GM18873 (cell line): ENCODE measurements at regions not wholly inside any gene's neighbourhood (a gene's known extent, or its start where the extent isn't known, plus 50 kb on each side); places are given as distances from the start of the nearest gene placed in this dataset.

ENCODE experiments used
- ATAC-seq: cut with Tn5 transposase; IDR thresholded peaks from one replicate; pipeline ENCODE4 v1.9.1; 2021; ENCODE audit warnings: mild to moderate bottlenecking, moderate library complexity, moderate number of reproducible peaks; ENCODE audit not compliant: unreplicated experiment, low FRiP score

DNA sequence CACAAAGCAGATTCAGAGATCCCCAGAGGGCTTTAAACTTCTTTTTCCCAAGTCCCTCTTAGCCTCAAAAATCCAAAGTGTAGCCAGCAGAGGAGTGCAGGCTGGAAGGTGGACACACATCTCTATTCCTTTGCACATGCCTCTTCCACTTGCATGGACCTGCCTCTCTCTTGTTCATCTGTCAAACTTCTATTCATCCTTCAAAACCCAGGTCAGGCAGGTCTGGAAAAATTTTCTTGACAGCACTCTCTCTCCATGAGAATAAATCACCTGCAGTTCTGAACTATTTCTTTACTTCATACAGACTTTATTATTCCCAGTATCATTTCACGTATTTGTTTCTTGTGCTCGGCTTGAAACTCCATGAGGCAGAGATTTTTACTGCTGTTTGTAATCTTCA, 127.5 kb downstream of the SS18 start:
- ATAC-seq, result no peak

DNA sequence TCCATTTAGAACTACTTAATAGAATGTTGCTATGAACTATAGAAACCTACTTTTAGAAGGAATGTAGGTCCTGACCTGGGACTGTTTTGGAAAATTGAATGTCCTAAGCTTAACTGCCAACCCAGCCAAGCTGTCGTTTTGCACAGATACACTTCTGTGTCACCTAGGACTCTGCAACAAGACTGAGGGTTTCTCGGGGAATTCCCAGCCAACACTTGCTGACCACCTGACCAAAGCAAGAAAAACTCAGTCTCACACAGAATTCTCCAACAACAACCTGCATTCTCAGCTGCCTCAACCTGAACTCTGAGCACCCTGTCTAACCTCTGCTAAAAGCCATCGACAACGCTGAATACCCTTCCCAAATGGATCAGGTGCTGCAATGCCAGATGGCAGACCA, 128.2 kb downstream of the SS18 start:
- peak; percentile 49 for ATAC-seq

DNA sequence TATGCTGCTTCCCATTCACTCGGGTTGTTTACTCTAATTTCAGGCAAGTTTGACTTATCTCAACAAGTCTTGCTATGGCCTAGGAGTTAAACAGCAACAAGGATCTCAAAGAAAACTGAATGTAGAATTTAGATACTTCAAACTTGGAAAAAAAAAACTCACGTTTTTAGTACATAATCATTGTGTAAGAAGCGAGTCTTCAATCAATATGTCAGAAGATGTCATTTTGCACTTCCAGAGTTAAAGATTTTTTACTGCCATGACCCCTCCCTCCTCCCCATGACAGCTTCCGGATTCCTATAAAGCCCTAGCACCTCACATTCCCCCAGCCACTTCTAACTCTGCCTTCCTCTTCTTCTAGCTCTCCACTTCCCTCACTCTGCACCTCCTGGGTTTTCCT, 133.4 kb downstream of the SS18 start:
- ATAC-seq, result no peak

DNA sequence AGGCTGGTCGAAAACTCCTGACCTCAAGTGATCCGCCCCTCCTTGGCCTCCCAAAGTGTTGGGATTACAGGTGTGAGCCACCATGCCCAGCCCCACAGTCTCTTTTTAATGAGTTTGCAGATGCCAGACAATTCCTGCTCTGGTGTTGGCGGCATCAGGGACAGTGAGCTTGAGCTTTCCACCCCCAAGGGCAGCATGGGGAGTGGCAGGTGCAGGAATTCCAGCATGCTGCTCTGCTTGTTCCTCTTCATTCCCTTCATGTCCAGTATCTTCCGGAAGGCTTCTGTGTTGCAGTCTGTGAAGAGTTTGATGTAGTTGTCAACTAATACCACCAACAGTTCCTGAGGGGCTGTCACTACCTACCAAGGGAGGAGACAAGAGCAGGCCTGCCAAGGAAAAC, 137.3 kb downstream of the SS18 start:
- no peak for ATAC-seq

DNA sequence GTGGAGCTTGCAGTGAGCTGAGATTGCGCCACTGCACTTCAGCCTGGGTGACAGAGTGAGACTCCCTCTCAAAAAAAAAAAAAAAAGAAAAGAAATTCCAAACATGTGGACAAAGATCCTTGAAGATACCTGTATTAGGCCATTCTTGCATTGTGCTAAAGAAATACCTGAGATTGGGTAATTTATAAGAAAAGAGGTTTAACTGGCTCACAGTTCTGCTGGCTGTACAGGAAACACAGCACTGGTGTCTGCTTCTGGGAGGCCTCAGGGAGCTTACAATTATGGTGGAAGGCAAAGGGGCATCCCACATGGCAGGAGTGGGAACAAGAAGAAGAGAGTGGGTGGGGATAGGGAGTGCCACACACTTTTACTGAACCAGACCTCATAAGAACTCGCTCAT, 140.1 kb downstream of the SS18 start:
- no peak for ATAC-seq

DNA sequence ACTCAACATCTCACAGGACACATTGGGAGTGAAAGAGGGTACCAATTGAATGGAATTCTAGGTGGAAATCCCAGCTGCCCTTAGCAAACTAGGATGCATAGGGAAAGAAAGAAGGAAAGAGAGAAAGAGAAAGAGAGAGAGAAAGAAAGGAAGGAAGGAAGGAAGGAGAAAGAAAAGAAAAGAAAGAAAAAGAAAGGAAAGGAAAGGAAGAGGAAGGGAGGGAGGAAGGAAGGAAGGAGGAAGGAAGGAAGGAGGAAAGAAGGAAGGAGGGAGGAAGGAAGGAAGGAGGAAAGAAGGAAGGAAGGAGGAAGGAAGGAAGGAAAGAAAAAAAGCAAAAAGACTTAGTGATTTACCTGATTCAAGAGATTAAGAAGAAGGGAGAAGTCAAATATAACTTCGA, 143.9 kb downstream of the SS18 start:
- ATAC-seq, result no peak

DNA sequence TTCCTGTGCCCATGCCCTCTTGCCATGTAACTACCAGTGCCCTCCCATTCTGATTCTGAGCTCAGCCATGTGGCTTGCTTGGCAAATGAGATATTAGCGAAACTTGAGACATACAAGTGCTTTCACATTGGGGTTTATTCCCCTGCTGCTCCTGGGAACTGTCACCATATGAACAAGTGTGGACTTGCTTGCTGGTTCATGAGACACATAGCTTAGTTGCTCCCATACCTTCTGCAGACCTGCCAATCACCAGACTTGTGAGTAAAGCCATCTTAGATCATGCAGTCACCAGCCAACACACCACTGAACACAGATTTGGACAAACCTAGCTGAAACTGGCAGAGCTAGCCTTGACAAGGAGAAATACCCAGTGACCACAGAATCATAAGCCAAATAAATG, 155.1 kb downstream of the SS18 start:
- ATAC-seq, result no peak

DNA sequence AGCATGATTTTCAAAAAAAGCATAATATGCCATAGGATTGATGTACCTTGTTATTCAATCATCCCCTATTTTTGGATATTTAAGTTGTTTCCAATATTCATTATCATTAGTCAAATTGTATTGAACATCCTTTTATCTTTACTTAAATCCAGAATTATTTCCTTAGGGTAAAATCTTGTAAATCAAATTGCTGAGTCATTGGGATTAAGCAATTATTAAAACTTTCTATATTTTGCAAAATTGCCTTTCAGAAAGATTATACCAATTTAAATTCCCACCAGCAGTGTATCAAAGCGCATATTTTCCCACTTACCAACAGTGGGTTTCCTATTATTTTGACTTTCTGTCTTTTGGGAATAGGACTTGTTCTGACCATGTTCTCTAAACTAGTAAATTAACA, 159.3 kb downstream of the SS18 start:
- no peak for ATAC-seq

DNA sequence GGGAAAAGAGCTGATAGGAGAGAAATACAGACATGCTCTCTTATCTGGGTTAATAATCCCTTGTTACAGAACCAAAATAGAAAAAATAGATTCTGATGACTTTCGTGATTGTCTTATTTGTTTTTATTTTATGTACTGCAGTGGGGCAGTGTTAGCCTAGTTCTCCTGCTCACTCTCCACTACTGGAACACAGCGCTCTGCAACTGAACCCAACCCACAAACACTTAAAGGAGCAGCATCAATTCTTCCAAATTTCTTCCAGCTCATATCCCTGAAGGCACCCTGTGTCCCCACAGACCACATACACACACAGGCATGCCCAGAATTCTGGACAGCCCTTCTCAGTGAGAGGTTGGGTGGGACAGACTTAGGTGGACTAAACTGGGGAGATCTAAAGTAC, 160.6 kb downstream of the SS18 start:
- ATAC-seq, result no peak

DNA sequence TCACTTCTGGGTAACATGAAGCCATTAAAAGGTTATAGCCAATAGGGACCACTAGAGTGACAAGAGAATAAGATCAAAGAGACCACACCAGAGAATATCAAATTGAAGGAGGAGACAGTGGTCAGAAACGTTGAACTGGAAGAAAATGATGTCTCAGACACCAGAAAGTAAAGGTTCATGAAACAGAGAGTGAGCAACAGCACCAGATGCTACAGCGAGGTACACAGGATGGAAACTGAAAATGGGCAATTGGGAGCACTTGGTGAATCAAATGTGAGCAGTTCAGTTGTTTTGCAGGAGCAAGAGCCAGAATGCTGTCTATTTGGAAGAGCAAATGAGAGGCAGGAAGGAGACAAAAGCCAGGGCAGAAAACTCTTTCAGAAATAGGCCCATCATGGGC, 162.6 kb downstream of the SS18 start:
- no peak for ATAC-seq

DNA sequence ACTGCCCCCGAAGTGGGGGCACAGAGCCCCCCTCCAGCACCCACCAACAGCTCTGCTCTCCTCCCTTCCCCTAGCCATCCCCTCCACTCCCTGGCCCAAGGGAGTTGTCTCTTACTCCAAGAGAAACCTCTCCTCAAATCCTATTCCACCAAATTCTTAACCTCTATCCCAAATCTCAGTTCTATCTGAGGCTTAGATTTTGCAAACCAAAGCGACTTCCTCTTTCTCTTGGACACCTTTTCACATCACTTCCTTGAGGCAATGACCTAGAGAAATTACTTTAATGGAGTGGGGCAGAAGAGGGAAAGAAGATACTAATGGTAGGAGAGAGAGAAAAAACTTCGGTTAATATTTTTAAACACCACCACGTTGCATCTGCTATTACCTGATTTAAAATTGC, 167.2 kb downstream of the SS18 start:
- no peak for ATAC-seq

DNA sequence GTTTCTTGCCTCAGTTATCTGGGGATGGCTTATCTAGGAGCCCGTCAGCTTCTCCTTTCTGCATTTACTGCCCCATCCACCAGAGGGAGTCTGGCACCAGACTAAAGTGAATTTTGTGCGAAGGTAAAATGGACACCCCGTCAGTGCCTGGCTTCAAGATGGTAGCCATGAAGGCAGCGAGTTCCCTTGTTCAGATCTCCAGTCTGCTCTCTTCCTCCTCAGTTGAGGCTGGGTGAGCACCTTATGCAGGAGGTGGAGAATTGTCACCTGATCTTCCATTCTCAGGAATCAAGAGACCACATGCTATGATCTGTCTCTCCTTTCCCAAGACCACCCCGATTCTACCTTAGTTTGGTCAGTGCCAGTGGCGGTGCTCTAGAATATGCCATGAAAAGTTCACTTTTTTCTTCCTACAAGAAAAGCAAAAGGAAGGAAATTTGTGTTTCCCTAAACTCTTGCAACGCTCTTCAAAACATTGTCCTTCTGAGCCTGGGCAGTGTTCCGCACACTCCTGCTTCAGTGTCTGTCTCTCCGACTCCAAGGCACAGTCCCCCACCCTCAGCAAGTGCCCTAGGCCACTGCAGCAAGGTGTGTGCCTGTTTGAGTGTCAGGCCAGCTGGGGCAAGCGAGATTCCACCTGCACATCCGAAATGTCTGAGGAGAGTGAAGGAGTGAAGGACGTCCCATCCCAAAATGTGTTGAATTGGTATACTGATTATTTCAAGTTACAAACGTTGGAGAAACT, 168.6 kb downstream of the SS18 start:
- no peak for ATAC-seq

DNA sequence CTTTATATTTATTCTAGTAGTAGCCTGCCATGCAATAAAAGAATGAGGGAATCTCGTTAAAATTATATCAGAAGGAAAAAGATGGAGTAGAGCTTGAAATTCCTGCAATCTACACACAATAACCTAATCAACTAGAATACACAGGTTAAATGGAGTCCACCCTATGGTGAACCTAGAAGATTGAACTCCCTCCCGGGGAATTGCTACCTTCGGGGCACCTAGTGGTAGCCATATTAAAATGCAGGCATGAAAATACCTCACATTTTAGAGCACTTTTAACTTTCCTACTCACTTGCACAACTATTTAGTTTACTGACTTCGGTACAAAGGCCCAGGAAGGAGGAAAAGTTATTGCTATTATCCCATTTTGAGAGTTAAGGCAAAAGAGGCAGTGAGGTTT, 174.5 kb downstream of the SS18 start:
- ATAC-seq, result no peak

DNA sequence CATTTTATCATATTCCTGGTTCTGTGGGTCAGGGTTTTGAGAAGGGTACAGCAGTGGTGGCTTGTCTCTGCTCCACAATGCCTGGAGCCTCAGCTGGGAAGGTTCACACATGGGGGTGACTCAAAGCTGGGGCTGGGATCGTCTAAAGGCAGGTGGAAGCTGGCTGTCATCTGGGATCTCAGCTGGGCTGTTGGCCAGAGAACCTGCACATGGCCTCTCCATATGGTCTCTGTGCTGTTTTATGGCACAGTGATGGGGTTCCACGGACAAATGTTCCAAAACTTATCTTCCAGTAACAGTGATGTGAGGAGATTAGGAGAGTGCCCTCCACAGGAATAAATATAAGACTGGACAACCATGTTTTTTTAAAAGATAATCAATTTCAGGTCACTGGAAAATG, 191.4 kb downstream of the SS18 start:
- no peak for ATAC-seq

DNA sequence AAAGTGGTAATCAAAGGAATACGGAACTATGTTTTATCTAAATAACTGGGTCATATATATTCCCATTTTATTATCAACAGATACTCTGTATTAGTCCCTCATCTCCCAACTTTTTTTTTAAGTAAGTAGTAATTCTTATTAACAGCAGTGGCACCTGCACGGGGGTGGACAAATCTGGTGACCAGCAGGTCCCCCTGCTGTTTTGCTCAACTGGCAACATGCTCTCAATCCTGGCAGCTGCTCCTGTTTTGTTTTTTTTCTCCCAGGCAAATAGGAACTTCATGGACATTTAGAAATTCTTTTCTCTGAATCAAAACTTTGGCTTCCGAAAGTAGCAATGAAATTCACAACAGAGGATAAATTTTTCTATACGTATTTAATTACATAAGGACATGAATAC, 193.5 kb downstream of the SS18 start:
- ATAC-seq, result no peak

DNA sequence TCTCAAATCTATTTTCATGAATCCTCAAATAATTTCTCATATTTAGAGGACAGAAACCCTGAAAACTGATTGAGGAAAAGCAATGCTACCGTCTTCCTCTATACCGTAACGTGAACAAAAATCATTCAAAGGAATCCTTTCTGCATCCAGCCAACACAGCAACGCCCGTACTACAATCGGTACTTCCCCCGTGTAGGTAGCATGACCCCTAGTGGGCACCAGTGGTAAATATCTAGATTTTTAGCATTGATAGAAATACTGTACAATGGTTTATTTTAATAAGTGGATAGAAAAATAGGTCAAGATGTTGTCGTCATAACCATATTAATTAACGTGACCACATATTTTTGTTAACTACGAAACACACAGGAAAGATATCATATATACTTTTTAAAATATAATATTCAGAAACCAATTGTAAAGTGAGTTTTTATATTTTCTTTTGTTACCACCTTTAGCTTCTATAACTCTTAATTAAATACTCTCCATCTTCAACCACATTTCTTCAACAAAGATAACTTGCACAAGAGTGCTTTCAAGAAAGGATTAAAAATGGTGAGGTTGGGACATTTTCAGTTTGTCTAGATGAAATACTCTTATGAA, 194.1 kb downstream of the SS18 start:
- ATAC-seq, result peak; percentile 77

DNA sequence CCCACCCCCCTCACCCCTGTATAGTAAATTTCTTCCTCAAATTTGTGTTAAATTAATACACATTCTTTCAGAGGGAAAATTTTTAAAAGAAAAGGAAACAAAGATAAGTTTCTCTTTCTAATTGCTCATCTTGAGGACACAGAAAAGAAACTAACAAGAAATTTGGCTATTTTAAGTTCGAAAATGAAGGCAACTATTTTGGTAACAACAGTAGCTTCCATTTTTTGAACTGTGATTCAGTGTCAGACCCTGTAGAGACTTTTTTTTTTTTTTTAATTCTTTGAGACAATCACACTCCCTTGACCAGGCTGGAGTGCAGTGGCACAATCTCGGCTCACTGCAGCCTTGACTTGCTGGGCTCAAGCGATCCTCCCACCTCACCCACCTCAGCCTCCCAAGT, 194.9 kb downstream of the SS18 start:
- no peak for ATAC-seq

DNA sequence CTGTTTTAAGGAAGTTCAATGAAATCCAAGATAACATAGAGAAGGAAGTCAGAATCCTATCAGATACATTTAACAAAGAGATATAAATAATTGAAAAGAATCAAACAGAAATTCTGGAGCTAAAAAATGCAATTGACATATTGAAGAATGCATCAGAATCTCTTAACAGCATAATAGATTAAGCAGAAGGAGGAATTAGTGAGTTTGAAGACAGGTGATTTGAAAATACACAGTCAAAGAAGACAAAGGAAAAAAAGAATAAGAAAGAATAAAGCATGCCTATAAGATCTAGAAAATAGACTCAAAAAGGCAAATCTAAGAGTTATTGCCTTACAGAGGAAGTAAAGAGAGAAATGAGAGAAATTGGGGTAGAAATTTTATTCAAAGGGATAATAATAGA, 204.1 kb downstream of the SS18 start:
- ATAC-seq, result no peak

DNA sequence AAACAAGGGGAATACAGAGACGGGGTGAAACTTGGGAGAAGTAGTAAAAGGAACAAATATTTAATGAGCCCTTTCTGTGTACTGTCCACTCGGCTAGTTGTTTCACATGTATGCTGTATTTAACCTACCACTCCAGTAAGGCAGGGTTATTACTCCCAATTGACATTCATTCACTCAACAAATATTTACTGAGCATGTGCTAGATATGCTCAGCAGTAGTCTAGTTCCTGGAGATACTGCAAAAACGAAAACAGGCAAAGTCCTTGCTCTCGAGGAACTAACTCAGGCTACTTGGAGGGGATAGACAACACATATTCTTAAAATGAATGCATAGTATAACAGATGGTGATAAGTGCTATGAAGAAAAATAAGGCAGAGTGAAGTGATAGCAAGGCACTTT, 207.3 kb downstream of the SS18 start:
- no peak for ATAC-seq

DNA sequence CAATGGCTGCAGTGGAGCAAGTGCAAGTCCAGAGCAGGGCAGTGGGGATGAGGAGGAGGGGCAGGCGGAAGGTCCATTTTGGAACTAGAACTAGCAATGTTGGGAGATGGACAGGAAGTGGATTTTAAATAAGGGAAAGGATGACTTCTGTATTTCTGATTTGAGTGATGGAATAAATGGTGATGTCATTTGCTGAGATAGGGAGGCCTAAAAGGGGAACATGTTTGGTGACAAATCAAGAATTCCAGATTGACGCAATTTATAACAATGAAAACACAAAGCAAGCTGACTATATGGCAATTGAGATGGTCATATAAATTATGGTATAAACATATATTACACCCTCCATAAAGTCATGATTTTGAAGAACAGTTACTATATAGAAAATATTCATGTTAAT, 209.3 kb downstream of the SS18 start:
- no peak for ATAC-seq

DNA sequence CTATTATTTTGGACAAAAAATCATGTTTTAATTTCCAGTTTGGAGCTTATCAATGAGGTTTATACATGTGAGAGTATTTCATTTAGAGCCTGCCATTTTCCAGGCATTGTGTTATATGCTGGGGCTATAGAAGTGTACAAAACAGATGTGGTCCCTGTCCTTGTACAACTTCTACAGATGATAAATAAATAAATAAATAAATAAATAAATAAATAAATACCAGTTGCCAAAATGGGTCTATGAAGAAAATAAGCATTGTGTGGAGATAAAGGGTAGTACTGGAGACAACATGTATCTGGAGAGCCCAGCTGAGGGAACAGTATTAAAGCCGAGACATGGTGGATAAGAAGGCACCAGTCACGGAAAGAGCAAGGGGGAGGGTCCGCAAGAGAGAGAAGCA, 210.0 kb downstream of the SS18 start:
- ATAC-seq, result no peak

DNA sequence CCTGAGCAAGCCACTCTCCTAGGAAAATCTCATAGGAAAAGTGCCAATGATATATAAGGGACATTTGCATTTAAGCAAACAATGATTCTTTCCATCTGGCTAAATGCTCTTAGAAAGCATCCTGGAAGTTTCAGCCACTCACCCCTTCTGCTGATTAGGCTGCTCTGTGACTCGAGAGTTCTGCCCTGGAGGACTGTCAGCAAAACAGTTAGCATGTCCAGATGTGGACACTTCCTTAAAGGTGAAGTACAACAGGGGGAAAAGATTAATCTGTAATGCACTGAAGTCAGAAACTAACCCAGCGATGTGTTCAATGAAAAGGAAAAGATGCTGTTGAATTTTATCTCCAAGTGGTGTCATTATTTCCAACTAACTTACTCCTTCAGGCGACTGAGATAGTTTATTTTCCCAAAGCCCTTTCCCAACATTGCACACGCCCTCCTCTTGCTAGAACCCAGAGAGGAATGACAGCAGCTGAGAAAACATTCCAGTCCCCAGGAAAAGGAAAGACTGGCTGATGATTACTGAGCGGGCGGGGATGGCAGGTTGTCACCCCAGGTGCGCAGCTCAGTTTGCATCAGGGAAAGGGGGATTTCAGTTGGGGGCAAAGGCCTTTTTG, 214.0 kb downstream of the SS18 start:
- ATAC-seq, result no peak
